Endothelial cell of hepatic sinusoid (primary cell): ENCODE measurements at regions not wholly inside any gene's neighbourhood (a gene's known extent, or its start where the extent isn't known, plus 50 kb on each side); places are given as distances from the start of the nearest gene placed in this dataset.

ENCODE experiments used
- in situ Hi-C: cut with HindIII; loops from 2 replicates; pipeline ENCODE4 v1.10.0; 2017; ENCODE audit warnings: low sequenced_read_pairs

GRCh38 chr11:19351426-19351825, 110.7 kb upstream of the E2F8 start:
- in situ Hi-C loops, result no loop called here

DNA sequence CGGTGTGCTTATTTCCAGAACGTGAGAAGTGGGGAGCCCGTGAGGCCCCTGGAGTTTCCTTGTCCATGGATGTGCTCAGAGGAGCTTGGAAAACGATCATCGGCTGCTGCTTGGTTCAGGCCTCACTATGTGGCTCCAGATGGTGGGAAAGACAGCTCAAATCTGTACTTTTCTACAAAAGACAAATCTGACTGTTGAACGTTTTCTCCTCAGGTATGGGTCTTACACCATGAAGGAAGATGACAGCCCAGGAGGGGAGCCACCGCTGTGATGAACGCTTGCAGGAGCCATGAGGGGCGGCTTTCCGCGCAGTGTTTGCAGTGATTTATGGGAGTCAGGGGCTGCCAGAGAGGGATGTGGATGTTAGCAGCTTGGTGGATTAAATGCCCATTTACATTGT, 109.4 kb upstream of the E2F8 start:
- in situ Hi-C loops, result no loop called here

GRCh38 chr11:19349340-19350025, 108.7 kb upstream of the E2F8 start:
- in situ Hi-C loops, result loop anchor here (5.0 kb wide), 1 partner anchor 103 kb away; no protein-coding TSS in a partner anchor

DNA sequence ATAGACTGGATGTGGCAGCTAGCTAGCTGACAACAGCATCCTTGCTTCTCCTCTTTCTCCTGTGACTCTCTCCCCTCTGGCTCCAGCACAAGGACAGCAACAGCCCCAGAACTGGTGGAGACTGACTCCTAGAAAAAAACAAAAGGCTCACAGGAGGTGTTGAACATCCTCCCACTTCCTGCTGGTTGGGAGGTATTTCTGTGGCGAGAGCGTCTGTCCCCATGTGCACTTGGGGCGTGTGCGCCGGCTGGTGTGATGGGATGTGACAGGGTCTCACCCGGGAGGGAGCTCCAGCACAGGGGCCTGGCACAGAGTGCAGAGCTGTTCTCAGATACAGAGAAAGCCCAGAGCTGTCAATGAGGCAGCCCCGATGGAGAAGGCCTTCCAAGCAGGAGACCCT, 107.2 kb upstream of the E2F8 start:
- in situ Hi-C loops, result loop anchor here (5.0 kb wide), 1 partner anchor 104 kb away; no protein-coding TSS in a partner anchor

DNA sequence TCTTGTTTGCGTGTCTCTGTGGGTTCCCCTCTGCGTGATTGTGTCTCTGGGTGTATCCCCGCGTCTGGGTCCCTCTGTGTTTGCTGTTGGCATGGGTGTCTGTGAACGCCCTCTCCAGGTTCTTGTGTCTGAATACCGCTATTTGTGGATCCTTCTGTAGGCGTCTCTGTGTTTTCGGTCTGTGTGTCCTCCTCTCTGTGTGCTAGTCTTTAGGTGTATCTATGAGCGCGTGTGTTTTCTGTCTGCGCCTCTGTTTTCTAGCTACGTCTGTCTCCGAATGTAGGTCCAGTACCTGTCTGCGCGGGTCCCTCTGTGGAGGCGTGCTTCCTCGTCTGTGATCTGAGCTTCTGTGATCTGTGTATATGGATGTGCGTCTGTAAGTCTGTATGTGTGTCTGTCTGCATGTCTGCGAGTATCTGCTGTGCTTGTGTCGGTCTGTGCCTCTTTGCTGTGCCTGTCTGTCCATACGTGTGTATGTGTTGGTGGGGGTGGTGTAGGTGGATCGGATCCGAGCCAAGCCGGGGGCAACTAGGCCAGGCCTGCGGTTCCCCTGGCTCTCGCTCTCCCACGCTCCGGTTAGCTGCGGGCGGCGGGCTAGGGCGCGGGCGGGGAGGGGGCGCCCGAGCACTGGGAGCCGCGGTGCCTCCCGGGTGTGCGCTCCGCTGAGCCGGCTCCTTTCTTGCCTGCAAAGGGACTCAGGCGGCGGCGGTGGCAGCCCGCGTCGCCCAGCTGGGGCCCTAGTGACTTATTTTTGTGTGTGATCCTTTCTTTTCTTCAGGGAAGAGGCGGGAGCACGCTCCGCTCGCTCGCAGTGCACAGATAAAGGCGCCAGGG, 105.3 kb upstream of the E2F8 start:
- in situ Hi-C loops, result loop anchor here (5.0 kb wide), 1 partner anchor 106 kb away; no protein-coding TSS in a partner anchor

DNA sequence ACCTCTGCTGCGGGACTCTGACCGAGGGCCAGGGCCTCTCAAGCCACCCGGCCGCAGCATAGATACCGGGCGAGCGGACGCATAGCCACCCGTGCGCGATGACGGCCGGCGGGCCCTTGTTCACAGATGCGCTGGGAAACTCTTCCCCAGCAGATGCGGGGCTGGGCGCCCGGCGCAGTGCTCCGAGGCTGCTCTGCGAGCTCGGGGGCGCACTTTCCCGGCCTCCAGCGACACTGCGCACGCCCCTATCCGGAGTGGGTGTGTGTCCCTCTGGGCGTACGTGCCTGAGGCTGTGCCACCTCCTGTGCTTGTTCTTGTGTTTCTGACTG, 104.7 kb upstream of the E2F8 start:
- in situ Hi-C loops, result loop anchor here (5.0 kb wide), 1 partner anchor 107 kb away; no protein-coding TSS in a partner anchor

DNA sequence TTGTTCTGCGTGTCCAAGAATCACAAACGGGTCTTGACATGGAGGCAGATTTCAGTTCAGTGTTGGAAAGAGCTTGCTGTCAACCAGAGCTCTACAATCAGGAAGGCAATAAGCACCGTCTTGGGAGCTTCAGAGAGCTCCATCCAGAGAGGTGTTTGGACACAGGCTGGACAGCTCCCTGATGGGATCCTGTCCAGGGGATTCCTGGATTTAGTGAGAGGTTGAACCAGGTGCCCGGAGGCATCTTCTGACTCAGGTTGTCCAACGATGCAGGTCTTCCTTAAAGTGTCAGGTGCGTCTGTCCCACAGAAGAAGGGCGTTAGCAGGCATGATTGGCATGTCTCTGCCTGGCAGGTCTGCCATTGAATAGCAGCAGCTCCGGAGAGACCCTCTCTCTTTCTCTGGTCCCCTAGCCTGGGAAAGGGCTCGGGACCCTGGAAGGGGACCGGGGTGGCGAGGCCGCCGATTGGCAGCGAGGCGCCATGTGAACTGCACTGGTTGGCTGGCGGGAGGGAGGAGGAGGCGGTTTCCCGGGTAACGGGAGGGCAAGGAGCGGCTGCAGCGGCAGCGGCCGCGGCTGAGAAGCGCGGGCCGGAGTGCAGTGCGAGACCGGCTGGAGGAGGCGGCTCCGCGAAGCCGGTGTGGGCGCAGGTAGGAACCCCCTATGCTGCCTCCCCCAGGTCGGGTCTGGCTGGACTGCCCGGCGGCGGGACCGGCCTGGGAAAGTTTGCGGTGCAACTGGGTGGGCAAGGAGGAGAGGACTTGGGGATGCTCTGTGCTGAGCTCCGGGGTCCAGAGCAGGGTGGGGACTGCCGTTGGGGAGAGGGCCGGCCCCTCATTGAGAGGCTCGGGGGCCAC, 104.1 kb upstream of the E2F8 start:
- in situ Hi-C loops, result loop anchor here (5.0 kb wide), 1 partner anchor 107 kb away; no protein-coding TSS in a partner anchor

DNA sequence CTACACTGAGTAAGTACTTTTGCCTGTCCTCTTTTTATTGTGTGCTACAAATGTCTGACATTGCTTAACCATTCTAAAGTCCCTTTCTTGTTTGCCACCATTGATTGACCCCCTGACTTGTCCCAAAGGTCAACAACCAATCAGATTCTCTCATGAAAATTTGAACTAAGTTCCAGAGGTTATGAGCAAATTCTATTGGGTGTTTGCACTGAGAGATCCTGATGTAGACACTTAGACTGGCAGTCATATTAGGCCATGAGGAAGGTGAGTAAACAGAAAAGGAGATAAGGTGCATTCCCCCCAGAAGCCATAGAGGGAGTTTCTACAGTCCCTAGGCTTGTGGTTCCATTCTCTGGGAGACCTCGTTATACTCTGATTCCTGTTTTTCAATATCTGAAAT, 101.3 kb upstream of the E2F8 start:
- in situ Hi-C loops, result no loop called here

GRCh38 chr11:19338375-19338774, 97.6 kb upstream of the E2F8 start:
- in situ Hi-C loops, result loop anchor here (5.0 kb wide), 1 partner anchor 84 kb away; no protein-coding TSS in a partner anchor

- in situ Hi-C loops, result loop anchor here (5.0 kb wide), 1 partner anchor 85 kb away; no protein-coding TSS in a partner anchor
These were observed 97.0 kb upstream of the E2F8 start for GRCh38 chr11:19337779-19338178.

- in situ Hi-C loops, result loop anchor here (5.0 kb wide), 1 partner anchor 86 kb away; no protein-coding TSS in a partner anchor
These were observed 95.6 kb upstream of the E2F8 start for GRCh38 chr11:19336331-19336730.

GRCh38 chr11:19332476-19332875, 91.7 kb upstream of the E2F8 start:
- in situ Hi-C loops, result no loop called here

DNA sequence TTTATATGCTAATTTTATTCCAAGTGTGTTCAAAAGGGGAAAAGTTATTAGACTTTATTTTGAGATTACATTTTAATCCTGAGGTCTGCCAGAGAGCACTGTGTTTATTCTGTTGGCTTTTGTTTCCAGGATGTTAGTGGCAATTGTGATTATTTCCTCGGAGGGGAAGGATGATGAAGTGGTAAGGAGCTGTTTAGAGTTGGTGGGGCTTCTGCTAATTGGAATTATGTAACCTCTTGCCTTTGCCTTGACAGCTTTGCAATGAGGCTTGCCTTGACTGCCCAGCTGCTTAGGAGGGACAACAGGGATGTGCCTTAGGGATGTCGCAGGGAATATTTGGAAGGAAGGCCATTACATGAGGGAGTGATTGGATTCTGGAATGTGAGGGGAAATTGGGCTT, 89.7 kb upstream of the E2F8 start:
- in situ Hi-C loops, result no loop called here

DNA sequence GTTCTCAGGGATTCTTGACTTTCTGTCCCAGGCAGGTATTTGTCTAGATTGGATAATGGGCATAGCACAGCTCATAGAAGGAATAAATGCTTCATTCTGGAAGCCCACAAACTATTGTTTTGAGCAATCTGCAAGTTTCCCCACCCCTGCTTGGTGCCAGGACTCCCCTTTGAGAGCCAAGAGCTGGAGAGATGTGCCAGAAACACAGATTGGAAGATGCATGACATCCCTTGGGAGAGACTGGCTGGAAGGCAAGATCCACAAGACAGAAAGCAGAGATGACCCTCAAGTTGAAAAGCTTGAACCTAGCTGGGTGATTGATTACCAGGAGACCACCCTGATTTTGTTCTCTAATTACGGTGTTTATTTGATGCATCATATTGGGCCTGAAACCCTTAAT, 89.2 kb upstream of the E2F8 start:
- in situ Hi-C loops, result no loop called here

- in situ Hi-C loops, result no loop called here
These were observed 88.0 kb upstream of the E2F8 start for GRCh38 chr11:19328586-19329311.

DNA sequence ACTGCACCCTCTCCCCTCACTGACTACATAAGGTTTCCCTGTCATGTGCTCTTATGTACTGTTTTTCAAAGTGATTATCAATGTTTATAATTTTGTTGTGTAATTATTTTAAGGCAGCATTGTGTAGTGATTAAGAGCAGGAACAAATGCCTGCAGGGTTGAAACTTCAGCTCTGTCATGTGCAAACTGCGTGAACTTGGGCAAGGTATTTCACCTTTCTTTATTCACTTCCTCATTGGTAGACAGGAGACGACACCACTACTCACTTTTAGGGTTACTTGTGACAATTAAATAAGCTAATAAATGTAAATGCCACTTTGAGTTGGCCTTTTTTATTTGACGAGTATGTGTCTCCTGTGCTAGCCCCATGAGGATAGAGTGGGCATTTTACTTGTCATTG, 86.5 kb upstream of the E2F8 start:
- in situ Hi-C loops, result no loop called here

DNA sequence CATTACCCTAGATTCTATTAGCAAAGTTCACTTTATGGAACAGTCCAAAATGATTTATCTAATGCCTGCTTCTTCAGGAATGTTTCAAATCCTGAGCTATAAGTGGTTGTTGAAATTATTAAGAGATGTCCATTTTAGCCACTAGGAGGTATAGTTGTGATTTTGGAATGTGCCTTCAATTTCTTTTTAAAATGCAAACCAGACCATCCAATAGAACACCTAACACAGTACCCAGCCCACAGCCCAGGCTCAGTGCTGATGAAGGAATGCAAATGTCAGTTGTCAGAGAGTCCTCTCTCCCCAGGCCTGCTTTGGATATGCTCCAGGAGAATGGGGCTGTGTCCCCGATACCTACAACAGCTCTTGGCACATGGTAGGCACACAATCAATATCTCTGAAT, 85.8 kb upstream of the E2F8 start:
- in situ Hi-C loops, result no loop called here

DNA sequence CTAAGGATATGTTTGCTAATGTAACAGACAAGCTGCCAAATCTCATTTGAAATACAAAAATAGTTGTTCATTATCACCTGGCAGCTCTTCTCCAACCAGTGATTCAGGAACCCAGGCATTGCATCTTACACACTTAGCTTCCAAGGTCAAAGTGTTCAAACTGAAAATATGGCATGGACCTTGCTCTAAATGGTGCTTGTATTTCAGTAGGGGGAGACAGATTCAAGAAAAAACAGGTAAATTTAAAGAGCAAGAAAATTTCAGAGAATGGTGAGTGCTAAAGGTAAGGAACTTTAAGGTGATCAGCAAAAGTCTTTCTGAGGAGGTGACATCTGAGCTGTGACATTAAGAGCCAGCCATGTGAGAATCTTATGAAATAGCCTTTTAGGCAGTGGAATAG, 82.8 kb upstream of the E2F8 start:
- in situ Hi-C loops, result no loop called here

DNA sequence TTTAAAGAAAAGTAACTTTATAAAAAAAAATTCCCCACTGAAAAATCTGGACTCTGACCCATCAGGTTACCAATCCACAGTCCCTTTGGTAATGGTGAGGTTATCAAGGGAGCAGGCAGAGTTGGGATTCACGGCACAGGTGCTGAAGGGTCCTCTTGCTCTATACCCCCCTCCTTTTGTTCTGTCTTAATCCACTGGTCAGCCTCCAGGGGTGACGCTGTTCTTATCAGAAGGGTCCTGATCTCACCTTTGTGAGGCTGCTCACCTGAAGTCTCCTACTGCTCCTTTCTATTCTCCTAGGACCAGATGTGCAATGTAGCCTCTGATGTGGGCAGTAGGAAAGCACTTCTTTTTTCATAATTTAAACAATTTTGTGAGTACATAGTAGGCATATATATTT, 80.6 kb upstream of the E2F8 start:
- in situ Hi-C loops, result no loop called here

DNA sequence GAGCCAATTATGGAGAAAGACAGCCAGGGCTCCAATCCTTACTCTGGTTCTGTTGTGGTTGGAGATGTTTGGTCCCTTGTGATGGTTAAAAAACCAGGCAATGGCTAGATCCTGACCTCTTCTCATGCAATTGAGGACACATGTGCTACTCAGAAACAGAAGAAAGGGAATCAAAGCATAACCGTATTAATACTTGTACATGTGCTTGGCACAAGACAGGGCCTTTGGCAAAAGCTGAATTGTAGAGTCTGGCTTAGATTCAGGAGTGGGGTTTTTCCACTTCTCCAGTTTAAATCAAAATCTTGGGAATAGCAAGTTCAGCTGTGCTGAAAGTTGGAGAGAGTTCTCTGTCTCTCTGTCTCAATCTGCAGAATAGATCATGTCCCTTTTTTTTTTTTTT, 80.1 kb upstream of the E2F8 start:
- in situ Hi-C loops, result no loop called here
